Stimulated activated naive B cell treated with anti-CD40 and anti-IgM and Interleukin-4, amounts not matched to agents 10 μg/mL and 1 μg/mL and 100 μg/mL, for 72 hours (primary cell): ENCODE measurements at regions not wholly inside any gene's neighbourhood (a gene's known extent, or its start where the extent isn't known, plus 50 kb on each side); places are given as distances from the start of the nearest gene placed in this dataset.

ENCODE experiments used
- ATAC-seq, 2 donors: fragments of 150-1000 bp; cut with Tn5 transposase; replicated peaks; 2 replicates each; pipeline ENCODE4 v1.10.0; 2021; ENCODE audit warnings: moderate library complexity in 1 of 2
- DNase-seq: peaks from one replicate; pipeline ENCODE4 v3.0.0; 2021
- H3K27ac Mint-ChIP-seq: one replicate; pipeline ENCODE4 v1.8.0; 2022; ENCODE audit warnings: mild to moderate bottlenecking, mixed read lengths
- H3K27me3 Mint-ChIP-seq, 2 donors: one replicate each; pipeline ENCODE4 v1.8.0; 2022; ENCODE audit warnings: mixed read lengths in 2 of 2
- H3K36me3 Mint-ChIP-seq, 2 donors: one replicate each; pipeline ENCODE4 v1.8.0; 2022; ENCODE audit warnings: mixed read lengths in 2 of 2, mild to moderate bottlenecking in 1 of 2
- H3K4me1 Mint-ChIP-seq, 2 donors: one replicate each; pipeline ENCODE4 v1.8.0; 2022; ENCODE audit warnings: mixed read lengths in 2 of 2, mild to moderate bottlenecking in 1 of 2
- H3K4me3 Mint-ChIP-seq, 2 donors: one replicate each; pipeline ENCODE4 v1.8.0; 2022; ENCODE audit warnings: mild to moderate bottlenecking in 2 of 2, mixed read lengths in 2 of 2, moderate library complexity in 1 of 2
- H3K9me3 Mint-ChIP-seq, 2 donors: one replicate each; pipeline ENCODE4 v1.8.0; 2022; ENCODE audit warnings: mixed read lengths in 2 of 2, mild to moderate bottlenecking in 1 of 2

DNA sequence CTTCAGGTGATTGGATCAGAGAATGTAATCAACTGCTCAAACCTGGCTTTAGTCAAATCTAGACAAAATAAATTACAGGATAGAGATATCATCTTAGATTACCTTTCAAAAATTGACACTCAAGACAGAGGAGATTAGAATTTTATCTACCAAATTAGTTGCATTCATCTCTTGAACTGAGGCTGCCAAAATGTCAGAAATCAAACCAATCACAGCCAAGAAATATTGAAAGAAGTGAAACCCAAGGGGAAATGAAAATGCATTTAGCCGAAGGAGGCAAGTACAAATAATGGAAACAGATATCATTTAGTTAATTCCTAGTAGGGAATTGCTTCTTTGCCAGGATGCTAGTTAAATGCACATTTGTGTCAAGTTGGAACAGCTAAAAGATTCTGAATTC, 261.1 kb upstream of the PDZRN3 start:
- ATAC-seq (no peak), DNase-seq (no peak)
- Mint-ChIP-seq H3K27ac (no peak overlapping the region), H3K27me3 (no peaks in the 10 kb centered on the region), H3K4me1 (no peaks in the 10 kb centered on the region), H3K36me3 (no peaks in the 10 kb centered on the region), H3K9me3 (peaks cover 0 to 3% of the 10 kb centered on the region in 2 donors), H3K4me3 (no peak overlapping the region)

GRCh38 chr3:73884361-73884760, 259.6 kb upstream of the PDZRN3 start:
- H3K36me3 Mint-ChIP-seq, result no peaks in the 10 kb centered on the region
- no peak overlapping the region for H3K27ac Mint-ChIP-seq
- no peak for DNase-seq
- no peaks in the 10 kb centered on the region for H3K27me3 Mint-ChIP-seq
- H3K4me3 Mint-ChIP-seq, result no peak overlapping the region
- H3K4me1 Mint-ChIP-seq, result no peaks in the 10 kb centered on the region
- no peak for ATAC-seq
- peaks cover 4 to 8% of the 10 kb centered on the region in 2 donors for H3K9me3 Mint-ChIP-seq

DNA sequence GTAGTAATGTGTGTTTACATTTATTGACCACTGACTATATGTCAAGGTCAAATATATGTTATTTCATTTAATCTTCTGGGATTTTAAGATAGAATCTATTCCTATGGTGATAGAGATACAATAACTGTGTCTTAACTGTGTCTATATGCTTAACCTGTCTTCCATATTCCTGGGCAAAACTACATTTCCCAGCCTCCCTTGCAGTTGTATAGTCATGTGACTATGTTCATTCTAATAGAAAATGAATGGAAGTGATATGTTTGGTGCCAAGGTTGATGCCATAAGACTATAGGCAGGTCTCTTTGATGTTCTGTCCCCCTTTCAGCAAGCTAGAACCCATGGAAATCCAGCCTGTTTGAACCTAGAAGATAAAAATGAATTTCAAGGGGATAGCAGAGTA, 258.8 kb upstream of the PDZRN3 start:
- Mint-ChIP-seq H3K4me3 (no peak overlapping the region), H3K36me3 (no peaks in the 10 kb centered on the region), H3K9me3 (peaks cover 4 to 8% of the 10 kb centered on the region in 2 donors), H3K27me3 (no peaks in the 10 kb centered on the region), H3K4me1 (no peaks in the 10 kb centered on the region), H3K27ac (no peak overlapping the region)
- no peak for DNase-seq
- ATAC-seq, result no peak

- DNase-seq (no peak), ATAC-seq (no peak)
- H3K27me3 Mint-ChIP-seq, result no peaks in the 10 kb centered on the region
- peaks cover 0 to 5% of the 10 kb centered on the region in 2 donors for H3K9me3 Mint-ChIP-seq
- H3K27ac Mint-ChIP-seq, result no peak overlapping the region
- H3K4me1 Mint-ChIP-seq, result no peaks in the 10 kb centered on the region
- no peaks in the 10 kb centered on the region for H3K36me3 Mint-ChIP-seq
- H3K4me3 Mint-ChIP-seq, result no peak overlapping the region
Measured at GRCh38 chr3:73874606-73875369, 250.0 kb upstream of the PDZRN3 start.

DNA sequence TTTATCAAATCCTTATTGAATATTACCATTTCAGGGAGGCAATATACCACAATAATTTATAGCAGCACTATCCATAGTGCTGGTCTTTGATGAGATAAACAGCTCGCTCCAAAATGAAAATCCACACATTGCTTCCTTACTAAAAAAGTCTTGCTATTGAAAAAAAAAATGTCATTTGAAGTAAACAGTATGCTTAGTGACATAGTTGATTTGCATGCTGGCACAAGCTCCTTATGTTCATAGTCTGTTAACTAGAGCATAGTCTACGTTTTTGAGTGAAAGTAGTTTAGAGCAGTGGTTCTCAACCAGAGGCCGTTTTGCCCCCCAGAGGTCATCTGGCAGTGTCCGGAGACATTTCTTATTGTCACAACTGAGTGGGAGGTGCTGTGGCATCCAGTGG, 249.4 kb upstream of the PDZRN3 start:
- DNase-seq (no peak), ATAC-seq (no peak)
- H3K36me3 Mint-ChIP-seq, result no peaks in the 10 kb centered on the region
- no peak overlapping the region for H3K4me3 Mint-ChIP-seq
- no peak overlapping the region for H3K27ac Mint-ChIP-seq
- no peaks in the 10 kb centered on the region for H3K27me3 Mint-ChIP-seq
- peaks cover 0 to 5% of the 10 kb centered on the region in 2 donors for H3K9me3 Mint-ChIP-seq
- no peaks in the 10 kb centered on the region for H3K4me1 Mint-ChIP-seq

GRCh38 chr3:73868688-73869315, 244.1 kb upstream of the PDZRN3 start:
- Mint-ChIP-seq H3K27ac (no peak overlapping the region), H3K4me3 (no peak overlapping the region), H3K27me3 (no peaks in the 10 kb centered on the region), H3K9me3 (peaks cover 0 to 5% of the 10 kb centered on the region in 2 donors), H3K4me1 (no peaks in the 10 kb centered on the region), H3K36me3 (no peaks in the 10 kb centered on the region)
- ATAC-seq (no peak), DNase-seq (no peak)

GRCh38 chr3:73867524-73867923, 242.8 kb upstream of the PDZRN3 start:
- DNase-seq, result no peak
- Mint-ChIP-seq H3K4me1 (no peaks in the 10 kb centered on the region), H3K27ac (no peak overlapping the region), H3K36me3 (no peaks in the 10 kb centered on the region), H3K4me3 (no peak overlapping the region), H3K9me3 (peaks cover 0 to 5% of the 10 kb centered on the region in 2 donors), H3K27me3 (no peaks in the 10 kb centered on the region)
- ATAC-seq, result no peak

DNA sequence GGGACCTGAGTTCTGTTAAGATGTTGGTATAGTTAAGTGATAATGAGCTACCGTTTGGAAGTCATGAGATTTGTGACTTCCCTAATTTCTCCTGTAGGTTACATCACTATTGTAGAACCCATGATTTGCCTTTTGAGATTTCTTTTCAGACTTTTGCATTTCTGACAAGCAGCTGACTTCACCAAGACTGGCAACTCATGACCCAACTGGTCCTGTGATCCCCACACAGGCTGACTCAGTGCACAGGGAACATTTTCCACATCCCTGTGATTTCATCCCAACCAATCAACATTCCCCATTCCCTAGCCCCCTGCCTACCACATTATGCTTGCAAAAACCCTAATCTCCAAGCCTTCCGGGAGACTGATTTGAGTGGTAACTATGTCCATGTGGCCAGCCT, 242.1 kb upstream of the PDZRN3 start:
- ATAC-seq, result no peak
- no peaks in the 10 kb centered on the region for H3K4me1 Mint-ChIP-seq
- H3K36me3 Mint-ChIP-seq, result no peaks in the 10 kb centered on the region
- no peak for DNase-seq
- H3K27ac Mint-ChIP-seq, result no peak overlapping the region
- H3K9me3 Mint-ChIP-seq, result peaks cover 1 to 6% of the 10 kb centered on the region in 2 donors
- no peak overlapping the region for H3K4me3 Mint-ChIP-seq
- H3K27me3 Mint-ChIP-seq, result no peaks in the 10 kb centered on the region

- Mint-ChIP-seq H3K27ac (no peak overlapping the region), H3K4me1 (no peaks in the 10 kb centered on the region), H3K9me3 (peaks cover 2 to 4% of the 10 kb centered on the region in 2 donors), H3K36me3 (no peaks in the 10 kb centered on the region), H3K27me3 (no peaks in the 10 kb centered on the region), H3K4me3 (no peak overlapping the region)
- no peak for ATAC-seq
- DNase-seq, result no peak
Measured at GRCh38 chr3:73863546-73864079, 238.9 kb upstream of the PDZRN3 start.

DNA sequence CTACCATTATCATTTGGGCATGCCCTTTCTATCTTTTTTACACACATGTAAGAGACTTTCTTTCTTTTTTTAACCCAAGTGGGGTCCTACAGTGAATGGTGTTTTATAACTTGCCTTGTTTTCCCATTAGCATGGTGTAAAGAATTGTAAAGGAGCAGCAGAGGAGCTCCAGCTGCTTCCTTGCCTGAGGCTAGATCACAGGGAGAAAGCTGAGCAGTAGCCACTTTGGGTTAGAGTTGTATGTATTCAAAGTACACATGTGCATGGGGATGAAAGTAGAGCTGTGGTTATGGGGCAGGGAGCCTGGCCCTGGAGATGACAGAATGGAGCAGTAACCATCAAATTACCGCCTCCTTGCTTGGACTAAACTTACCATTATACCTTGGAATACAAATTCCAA, 231.1 kb upstream of the PDZRN3 start:
- Mint-ChIP-seq H3K27me3 (no peaks in the 10 kb centered on the region), H3K9me3 (peaks cover 0 to 4% of the 10 kb centered on the region in 2 donors), H3K4me1 (no peaks in the 10 kb centered on the region), H3K36me3 (no peaks in the 10 kb centered on the region), H3K27ac (no peak overlapping the region), H3K4me3 (no peak overlapping the region)
- DNase-seq, result no peak
- ATAC-seq, result no peak

GRCh38 chr3:73848173-73848906, 223.6 kb upstream of the PDZRN3 start:
- no peaks in the 10 kb centered on the region for H3K27me3 Mint-ChIP-seq
- no peak for ATAC-seq
- DNase-seq, result no peak
- H3K36me3 Mint-ChIP-seq, result no peaks in the 10 kb centered on the region
- no peak overlapping the region for H3K27ac Mint-ChIP-seq
- H3K9me3 Mint-ChIP-seq, result peaks cover 3 to 7% of the 10 kb centered on the region in 2 donors
- no peaks in the 10 kb centered on the region for H3K4me1 Mint-ChIP-seq
- H3K4me3 Mint-ChIP-seq, result no peak overlapping the region

DNA sequence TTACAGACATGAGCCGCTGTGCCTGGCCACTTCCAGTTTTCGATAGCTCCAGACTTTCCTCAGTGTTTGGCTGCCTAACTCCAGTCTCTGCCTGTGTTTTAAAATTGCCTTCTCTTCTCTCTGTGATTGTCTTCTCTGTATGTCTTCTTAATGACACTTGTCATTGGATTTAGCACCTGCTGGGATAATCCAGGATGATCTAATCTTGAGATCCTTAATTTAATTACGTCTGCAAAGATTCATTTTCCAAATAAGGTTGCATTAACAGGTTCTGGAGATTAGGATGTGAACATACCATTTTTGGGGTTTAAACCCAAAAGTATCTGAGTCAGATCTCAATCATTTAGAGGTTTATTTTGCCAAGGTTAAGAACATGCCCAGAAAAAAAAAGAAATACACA, 222.2 kb upstream of the PDZRN3 start:
- Mint-ChIP-seq H3K36me3 (no peaks in the 10 kb centered on the region), H3K9me3 (peaks cover 7% of the 10 kb centered on the region in 2 donors), H3K27me3 (no peaks in the 10 kb centered on the region), H3K4me3 (no peak overlapping the region), H3K27ac (no peak overlapping the region), H3K4me1 (no peaks in the 10 kb centered on the region)
- ATAC-seq, result no peak
- DNase-seq, result no peak

DNA sequence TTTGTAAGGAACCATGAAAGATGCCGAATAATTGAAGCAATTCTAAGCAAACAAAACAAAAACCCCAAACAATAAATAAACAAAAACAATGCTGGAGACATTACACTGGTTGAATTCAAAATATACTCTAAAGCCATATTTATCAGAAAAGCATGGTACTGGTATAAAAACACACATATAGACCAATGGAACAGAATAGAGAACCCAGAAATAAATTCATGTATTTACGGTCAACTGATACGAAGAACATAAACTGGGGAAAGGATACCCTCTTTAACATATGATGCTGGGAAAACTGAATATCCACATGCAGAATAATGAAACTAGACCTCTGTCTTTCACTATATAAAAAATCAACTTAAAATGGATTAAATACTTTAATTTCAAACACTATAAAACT, 214.3 kb upstream of the PDZRN3 start:
- H3K9me3 Mint-ChIP-seq, result peaks cover 17 to 20% of the 10 kb centered on the region in 2 donors
- DNase-seq, result no peak
- no peaks in the 10 kb centered on the region for H3K36me3 Mint-ChIP-seq
- no peak for ATAC-seq
- H3K27ac Mint-ChIP-seq, result no peak overlapping the region
- no peaks in the 10 kb centered on the region for H3K27me3 Mint-ChIP-seq
- no peak overlapping the region for H3K4me3 Mint-ChIP-seq
- H3K4me1 Mint-ChIP-seq, result no peaks in the 10 kb centered on the region

- Mint-ChIP-seq H3K36me3 (no peaks in the 10 kb centered on the region), H3K27me3 (no peaks in the 10 kb centered on the region), H3K4me1 (no peaks in the 10 kb centered on the region), H3K9me3 (peaks cover 13 to 20% of the 10 kb centered on the region in 2 donors), H3K27ac (no peak overlapping the region), H3K4me3 (no peak overlapping the region)
- DNase-seq (no peak), ATAC-seq (no peak)
Measured at GRCh38 chr3:73835945-73836344, 211.2 kb upstream of the PDZRN3 start.
